Large intestine (tissue), 3 donors: ENCODE measurements at regions not wholly inside any gene's neighbourhood (a gene's known extent, or its start where the extent isn't known, plus 50 kb on each side); places are given as distances from the start of the nearest gene placed in this dataset.
"Not testable (repeated sequence)": the region's sequence is repeated elsewhere in the genome, so short reads cannot be mapped to it uniquely, and the experiment has no call there.

Experiments
- DNase-seq, 2 donors: peaks; one replicate each; pipeline versions ENCODE4 v3.0.0 to v3.0.0-alpha.2; 2013
- H3K27ac ChIP-seq: one replicate; pipeline ENCODE4 v1.5.1; 2013; ENCODE audit warnings: low read length
- H3K27me3 ChIP-seq: 2 replicates; pipeline ENCODE4 v1.6.1; 2013; ENCODE audit warnings: low read length; ENCODE audit not compliant: control insufficient read depth, insufficient read depth
- H3K36me3 ChIP-seq: 2 replicates; pipeline ENCODE4 v1.6.1; 2013; ENCODE audit warnings: low read length; ENCODE audit not compliant: control insufficient read depth, insufficient read depth
- H3K4me1 ChIP-seq: one replicate; pipeline ENCODE4 v1.6.1; 2013; ENCODE audit warnings: low read length; ENCODE audit not compliant: control insufficient read depth, insufficient read depth
- H3K4me3 ChIP-seq: one replicate; pipeline ENCODE4 v1.5.1; 2013; ENCODE audit warnings: low read length
- H3K9me3 ChIP-seq: one replicate; pipeline ENCODE4 v1.6.1; 2013; ENCODE audit warnings: mild to moderate bottlenecking, low read depth, low read length, moderate library complexity; ENCODE audit not compliant: control insufficient read depth
- WGBS: methylation state at CpG from one replicate; pipeline ENCODE4 v1.1.5; 2013; ENCODE audit warnings: low lambda C conversion rate; ENCODE audit not compliant: insufficient coverage; 5-methylcytosine and 5-hydroxymethylcytosine counted together

GRCh38 chr2:238600506-238601432 lies 174.0 kb downstream of the ASB1 start:
- no peaks in the 10 kb centered on the region for H3K9me3 ChIP-seq
- WGBS = no CpG with 5 or more reads among the region's 29 CpGs
- no peaks in the 10 kb centered on the region for H3K27me3 ChIP-seq
- H3K4me1 ChIP-seq = no peaks in the 10 kb centered on the region
- no peaks in the 10 kb centered on the region for H3K36me3 ChIP-seq
- H3K27ac ChIP-seq = no peak overlapping the region
- DNase-seq = no peak
- no peak overlapping the region for H3K4me3 ChIP-seq

DNA sequence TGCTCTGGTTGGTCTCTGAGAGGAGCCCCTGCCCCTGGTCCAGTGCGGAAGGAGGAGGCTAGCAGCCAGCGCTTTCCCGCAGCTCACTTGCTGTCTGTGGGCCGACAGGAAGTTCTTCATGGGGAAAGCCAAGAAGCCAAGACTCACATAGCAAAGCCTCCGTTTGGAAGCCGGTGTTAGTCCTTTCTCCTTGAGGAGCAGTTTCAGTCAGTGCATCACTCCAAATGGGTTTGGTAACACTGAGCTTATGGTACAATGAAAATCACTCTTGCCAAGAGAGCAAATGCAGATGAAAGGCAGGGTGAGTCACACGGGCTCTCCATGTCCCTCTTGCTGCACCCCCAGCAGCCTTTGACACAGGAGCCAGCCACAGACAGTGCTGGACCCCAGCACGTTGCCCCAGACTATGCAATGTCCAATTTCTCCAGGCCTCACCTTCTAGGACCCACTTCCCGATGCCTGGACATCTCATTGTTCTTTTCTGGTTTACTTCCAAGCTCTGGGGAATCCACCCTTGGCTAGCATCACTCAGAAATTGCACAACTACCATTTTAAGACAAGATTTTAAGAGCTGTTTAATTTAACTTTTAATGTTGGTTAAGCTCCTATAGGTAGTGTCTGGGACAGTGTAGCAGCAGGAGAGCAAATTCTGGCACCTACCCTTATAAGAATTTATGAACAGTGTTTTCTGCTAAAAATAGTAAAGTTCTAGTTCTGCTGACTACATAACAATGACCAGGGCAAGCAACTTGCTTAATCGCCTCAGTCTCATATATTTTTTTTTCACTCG lies 174.9 kb downstream of the ASB1 start:
- no CpG with 5 or more reads among the region's 11 CpGs for WGBS
- Histone ChIP-seq H3K9me3 (no peaks in the 10 kb centered on the region), H3K27me3 (no peaks in the 10 kb centered on the region), H3K27ac (no peak overlapping the region), H3K36me3 (no peaks in the 10 kb centered on the region), H3K4me3 (no peak overlapping the region), H3K4me1 (no peaks in the 10 kb centered on the region)
- no peak for DNase-seq

- no peak overlapping the region for H3K27ac ChIP-seq
- H3K9me3 ChIP-seq = no peaks in the 10 kb centered on the region
- WGBS = 60% methylated on average over 3 of the region's 6 CpGs
- no peaks in the 10 kb centered on the region for H3K36me3 ChIP-seq
- no peak for DNase-seq
- H3K4me3 ChIP-seq = no peak overlapping the region
- no peaks in the 10 kb centered on the region for H3K27me3 ChIP-seq
- H3K4me1 ChIP-seq = no peaks in the 10 kb centered on the region
These were observed 175.7 kb downstream of the ASB1 start for GRCh38 chr2:238602223-238602960.

DNA sequence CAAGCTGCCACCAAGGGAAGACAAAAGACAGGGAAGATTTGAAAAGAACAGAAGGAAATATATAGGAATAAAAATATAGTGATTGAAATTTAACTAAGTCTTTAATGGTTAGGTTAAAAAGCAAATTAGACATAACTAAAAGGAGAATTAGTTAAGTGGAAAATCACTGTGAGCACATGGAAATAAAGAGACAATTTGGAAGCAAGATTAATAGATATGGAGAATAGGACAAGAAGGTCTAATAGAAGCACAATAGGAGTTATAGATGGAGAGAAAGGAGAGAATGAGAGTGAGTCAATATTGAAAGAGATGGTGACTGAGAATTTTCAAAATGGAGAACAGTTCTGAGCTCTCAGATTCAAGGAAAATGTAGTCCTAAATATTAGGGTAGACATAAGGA lies 176.9 kb downstream of the ASB1 start:
- H3K36me3 ChIP-seq = no peaks in the 10 kb centered on the region
- no peaks in the 10 kb centered on the region for H3K27me3 ChIP-seq
- H3K4me3 ChIP-seq = no peak overlapping the region
- H3K4me1 ChIP-seq = no peaks in the 10 kb centered on the region
- no peak for DNase-seq
- no peaks in the 10 kb centered on the region for H3K9me3 ChIP-seq
- no peak overlapping the region for H3K27ac ChIP-seq

DNA sequence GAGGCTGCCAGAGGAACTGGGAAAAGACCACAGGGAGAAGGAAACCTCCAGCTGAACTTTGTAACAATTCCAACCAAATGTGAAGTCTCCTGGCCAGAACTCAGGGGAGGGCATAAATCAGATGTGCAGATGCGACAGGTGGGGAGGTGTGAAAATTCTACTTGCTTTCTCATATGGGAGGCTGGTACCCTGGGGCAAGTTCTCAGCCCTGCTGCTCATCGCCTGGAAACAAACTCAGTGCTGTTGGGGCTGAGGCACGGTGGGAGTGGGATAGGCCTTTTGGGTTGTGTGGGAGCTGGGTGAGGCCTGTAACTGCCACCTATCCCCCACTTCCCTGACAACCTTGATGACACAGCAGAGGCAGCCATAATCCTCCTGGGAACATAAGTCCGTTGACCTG lies 179.6 kb downstream of the ASB1 start:
- no peaks in the 10 kb centered on the region for H3K4me1 ChIP-seq
- H3K9me3 ChIP-seq = no peaks in the 10 kb centered on the region
- no peaks in the 10 kb centered on the region for H3K36me3 ChIP-seq
- no peaks in the 10 kb centered on the region for H3K27me3 ChIP-seq
- H3K27ac ChIP-seq = no peak overlapping the region
- H3K4me3 ChIP-seq = no peak overlapping the region
- no peak for DNase-seq
- WGBS = no CpG with 5 or more reads among the region's 4 CpGs

GRCh38 chr2:238613610-238614009 lies 186.9 kb downstream of the ASB1 start:
- Histone ChIP-seq H3K9me3 (no peaks in the 10 kb centered on the region), H3K4me1 (no peaks in the 10 kb centered on the region), H3K36me3 (no peaks in the 10 kb centered on the region), H3K27ac (no peak overlapping the region), H3K27me3 (no peaks in the 10 kb centered on the region), H3K4me3 (no peak overlapping the region)
- DNase-seq = no peak
- no CpG with 5 or more reads among the region's 5 CpGs for WGBS

GRCh38 chr2:238614376-238614775 lies 187.6 kb downstream of the ASB1 start:
- Histone ChIP-seq H3K27me3 (no peaks in the 10 kb centered on the region), H3K36me3 (no peaks in the 10 kb centered on the region), H3K4me1 (no peaks in the 10 kb centered on the region), H3K27ac (no peak overlapping the region), H3K9me3 (no peaks in the 10 kb centered on the region), H3K4me3 (no peak overlapping the region)
- no peak for DNase-seq

- Histone ChIP-seq H3K27me3 (no peaks in the 10 kb centered on the region), H3K9me3 (no peaks in the 10 kb centered on the region), H3K27ac (no peak overlapping the region), H3K4me3 (no peak overlapping the region), H3K4me1 (no peaks in the 10 kb centered on the region), H3K36me3 (no peaks in the 10 kb centered on the region)
- 100% methylated on average over 1 of the region's 5 CpGs for WGBS
- DNase-seq = no peak
These were observed 188.5 kb downstream of the ASB1 start for GRCh38 chr2:238615187-238615586.

DNA sequence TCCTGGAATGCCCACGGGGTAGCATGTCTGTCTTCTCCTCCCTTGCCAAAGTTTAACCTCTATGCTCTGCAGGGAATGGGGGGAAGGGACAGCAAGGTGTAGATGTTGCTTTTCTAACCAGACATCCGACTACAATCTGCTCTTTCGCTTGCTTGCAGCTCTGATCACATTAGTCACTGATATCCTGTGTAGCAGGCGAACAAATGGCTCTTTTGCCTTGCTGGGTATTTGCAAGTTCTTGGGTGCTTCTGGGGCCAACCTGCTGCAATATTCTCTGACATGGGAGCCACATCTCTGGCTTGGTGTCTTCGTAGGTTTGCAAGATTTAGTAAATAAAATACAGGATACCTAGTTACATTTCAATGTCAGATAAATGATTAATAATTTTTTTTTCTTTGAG lies 190.0 kb downstream of the ASB1 start:
- Histone ChIP-seq H3K27me3 (no peaks in the 10 kb centered on the region), H3K4me3 (no peak overlapping the region), H3K4me1 (no peaks in the 10 kb centered on the region), H3K9me3 (no peaks in the 10 kb centered on the region), H3K27ac (no peak overlapping the region), H3K36me3 (no peaks in the 10 kb centered on the region)
- WGBS = 100% methylated on average over 1 of the region's 5 CpGs
- no peak for DNase-seq

GRCh38 chr2:238618494-238619283 lies 192.0 kb downstream of the ASB1 start:
- not testable (repeated sequence) for H3K9me3 ChIP-seq, H3K36me3 ChIP-seq, H3K27ac ChIP-seq, H3K27me3 ChIP-seq, DNase-seq, H3K4me1 ChIP-seq, H3K4me3 ChIP-seq
- WGBS = no CpG with 5 or more reads among the region's 2 CpGs
